GM23248 (cell line): ENCODE measurements at regions not wholly inside any gene's neighbourhood (a gene's known extent, or its start where the extent isn't known, plus 50 kb on each side); places are given as distances from the start of the nearest gene placed in this dataset.

Experiments used
- DNase-seq: peaks from one replicate; pipeline ENCODE4 v3.0.0-alpha.2; 2015
- H2AFZ ChIP-seq: fragments of 200-600 bp; sonication (generic); 2 replicates; pipeline ENCODE4 v1.6.1; 2016; ENCODE audit warnings: antibody characterized with exemption
- H3F3A ChIP-seq: fragments of 200-600 bp; sonication (generic); 2 replicates; pipeline ENCODE4 v1.6.1; 2016; ENCODE audit warnings: mild to moderate bottlenecking, antibody characterized with exemption, mixed run types; ENCODE audit not compliant: insufficient read depth
- H3K27ac ChIP-seq: fragments of 200-600 bp; sonication (generic); 2 replicates; pipeline ENCODE4 v1.5.1; 2016; ENCODE audit warnings: mild to moderate bottlenecking
- H3K27me3 ChIP-seq: fragments of 200-600 bp; sonication (generic); replicated peaks from 2 replicates; pipeline ENCODE4 v1.6.1; 2016; ENCODE audit warnings: mild to moderate bottlenecking; ENCODE audit not compliant: insufficient read depth
- H3K36me3 ChIP-seq: fragments of 200-600 bp; sonication (generic); 2 replicates; pipeline ENCODE4 v1.6.1; 2016; ENCODE audit warnings: low read depth, mild to moderate bottlenecking
- H3K4me1 ChIP-seq: fragments of 200-600 bp; sonication (generic); 2 replicates; pipeline ENCODE4 v1.6.1; 2016; ENCODE audit warnings: mild to moderate bottlenecking; ENCODE audit not compliant: insufficient read depth
- H3K4me2 ChIP-seq: fragments of 200-600 bp; sonication (generic); one replicate; pipeline ENCODE4 v1.6.1; 2016; ENCODE audit warnings: mild to moderate bottlenecking; ENCODE audit not compliant: unreplicated experiment
- H3K4me3 ChIP-seq: fragments of 200-600 bp; sonication (generic); 2 replicates; pipeline ENCODE4 v1.5.1; 2016; ENCODE audit warnings: mild to moderate bottlenecking
- H3K79me2 ChIP-seq: fragments of 200-600 bp; sonication (generic); 2 replicates; pipeline ENCODE4 v1.6.1; 2016; ENCODE audit warnings: mild to moderate bottlenecking; ENCODE audit not compliant: insufficient read depth
- H3K9ac ChIP-seq: fragments of 200-600 bp; sonication (generic); 2 replicates; pipeline ENCODE4 v1.6.1; 2016; ENCODE audit warnings: mild to moderate bottlenecking
- H3K9me2 ChIP-seq: fragments of 200-600 bp; sonication (generic); 2 replicates; pipeline ENCODE4 v1.6.1; 2016; ENCODE audit warnings: mixed run types, mild to moderate bottlenecking, moderate library complexity; ENCODE audit not compliant: insufficient read depth
- H3K9me3 ChIP-seq: fragments of 200-600 bp; sonication (generic); one replicate; pipeline ENCODE4 v1.6.1; 2017; ENCODE audit warnings: low read depth
- H4K20me1 ChIP-seq: fragments of 200-600 bp; sonication (generic); 2 replicates; pipeline ENCODE4 v1.6.0; 2016; ENCODE audit not compliant: insufficient read depth
- EZH2 ChIP-seq: fragments of 200-600 bp; sonication (generic); IDR thresholded peaks from 2 replicates; pipeline ENCODE4 v1.6.1; 2018; ENCODE audit warnings: antibody characterized with exemption, mild to moderate bottlenecking; ENCODE audit not compliant: insufficient read depth, poor library complexity, severe bottlenecking
- EZH2phosphoT487 ChIP-seq: fragments of 200-600 bp; sonication (generic); IDR thresholded peaks from 2 replicates; pipeline ENCODE4 v1.6.1; 2018; ENCODE audit warnings: antibody characterized with exemption, moderate library complexity, mild to moderate bottlenecking, low read depth; ENCODE audit not compliant: insufficient read depth
- WGBS, 2 experiments: methylation state at CpG; one replicate each; pipeline ENCODE4 v1.1.6; 2015 to 2017; ENCODE audit warnings: low lambda C conversion rate in 2 of 2, low coverage in 1 of 2; ENCODE audit errors: missing lambda C conversion rate in 2 of 2; 5-methylcytosine and 5-hydroxymethylcytosine counted together
- in situ Hi-C: fragments of 300-500 bp; cut with MboI; formaldehyde crosslinking; loops from 2 replicates; pipeline ENCODE4 v1.15.0; 2020

DNA sequence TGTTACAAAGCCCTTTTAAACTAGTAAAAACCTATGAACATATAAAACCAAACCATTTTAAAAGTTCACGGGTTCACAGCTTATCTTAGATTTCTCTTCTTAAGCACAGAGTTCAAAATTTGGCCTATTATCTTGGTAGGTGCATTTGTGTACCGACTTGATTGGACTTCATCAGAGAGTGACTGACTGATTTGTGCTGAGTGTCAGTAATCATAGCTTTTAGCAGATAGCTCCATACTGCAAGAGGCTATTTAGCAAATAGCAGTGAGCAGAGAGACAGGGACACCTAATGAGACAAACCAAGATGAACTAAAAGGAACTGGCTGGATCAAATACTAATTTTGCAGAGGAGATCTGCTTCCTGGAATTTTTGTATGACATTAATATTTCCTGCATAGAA is 274.5 kb downstream of the PRR16 start:
- no peak overlapping the region for H3K9ac ChIP-seq
- DNase-seq: no peak
- no peaks in the 10 kb centered on the region for H3K4me1 ChIP-seq
- H4K20me1 ChIP-seq: no peaks in the 10 kb centered on the region
- H3K27ac ChIP-seq: no peak overlapping the region
- in situ Hi-C loops: no loop called here
- H3K4me2 ChIP-seq: no peak overlapping the region
- 90 to 96% methylated on average over 2 of the region's 2 CpGs for WGBS, 2 experiments
- no peaks in the 10 kb centered on the region for H3K79me2 ChIP-seq
- H3K27me3 ChIP-seq: no peaks in the 10 kb centered on the region
- no peaks in the 10 kb centered on the region for H3K36me3 ChIP-seq
- H3K4me3 ChIP-seq: no peak overlapping the region
- H2AFZ ChIP-seq: no peak overlapping the region
- no peaks in the 10 kb centered on the region for H3K9me3 ChIP-seq
- H3F3A ChIP-seq: no peaks in the 10 kb centered on the region
- no peaks in the 10 kb centered on the region for H3K9me2 ChIP-seq
- no peak for TF ChIP-seq EZH2phosphoT487
- TF ChIP-seq EZH2: no peak

DNA sequence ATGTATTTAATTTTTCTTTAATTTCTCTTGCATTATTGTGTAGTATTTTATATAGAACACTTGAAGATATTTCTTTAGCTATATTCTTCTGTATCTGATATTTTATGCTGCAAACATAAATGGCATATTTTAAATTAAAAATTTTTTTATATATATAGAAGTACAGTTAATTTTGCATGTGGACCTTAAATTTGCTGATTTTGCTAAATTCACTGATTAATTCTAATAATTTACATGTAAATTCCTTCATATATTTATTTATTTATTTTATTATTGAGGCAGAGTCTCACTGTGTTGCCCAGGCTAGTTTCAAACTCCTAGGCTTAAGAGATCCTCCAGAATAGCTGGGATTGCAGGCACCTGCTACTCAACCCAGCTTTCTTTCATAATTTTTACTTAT is 276.9 kb downstream of the PRR16 start:
- no peak overlapping the region for H3K27ac ChIP-seq
- in situ Hi-C loops: no loop called here
- no peak overlapping the region for H3K4me3 ChIP-seq
- no peak overlapping the region for H2AFZ ChIP-seq
- H3K79me2 ChIP-seq: no peaks in the 10 kb centered on the region
- no peaks in the 10 kb centered on the region for H3K27me3 ChIP-seq
- H3K36me3 ChIP-seq: no peaks in the 10 kb centered on the region
- no peak overlapping the region for H3K9ac ChIP-seq
- H3K9me2 ChIP-seq: no peaks in the 10 kb centered on the region
- H3F3A ChIP-seq: no peaks in the 10 kb centered on the region
- no peak for TF ChIP-seq EZH2
- no peak for TF ChIP-seq EZH2phosphoT487
- H3K4me1 ChIP-seq: no peaks in the 10 kb centered on the region
- no peak for DNase-seq
- H3K4me2 ChIP-seq: no peak overlapping the region
- no peaks in the 10 kb centered on the region for H3K9me3 ChIP-seq
- H4K20me1 ChIP-seq: no peaks in the 10 kb centered on the region

DNA sequence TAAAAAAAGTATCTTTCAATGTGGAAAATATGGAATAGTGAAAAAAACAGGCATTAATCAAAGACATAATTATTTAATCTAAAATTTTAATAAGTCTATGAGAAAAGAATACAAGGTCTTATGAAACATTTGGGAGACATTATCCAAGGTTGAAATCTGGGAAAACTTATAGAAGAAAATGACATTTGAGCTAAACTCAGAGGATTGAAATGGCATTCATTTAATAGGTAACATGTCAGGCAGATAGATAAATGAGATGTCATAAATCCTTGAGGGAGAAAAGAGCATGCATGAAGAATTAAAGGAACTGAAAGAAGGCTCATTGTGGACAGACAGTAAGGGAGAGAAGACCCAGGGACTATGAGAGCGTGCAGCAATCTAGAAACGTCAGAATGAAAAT is 284.4 kb downstream of the PRR16 start:
- TF ChIP-seq EZH2phosphoT487 (no peak), EZH2 (no peak)
- 91 to 92% methylated on average over 2 of the region's 2 CpGs for WGBS, 2 experiments

DNA sequence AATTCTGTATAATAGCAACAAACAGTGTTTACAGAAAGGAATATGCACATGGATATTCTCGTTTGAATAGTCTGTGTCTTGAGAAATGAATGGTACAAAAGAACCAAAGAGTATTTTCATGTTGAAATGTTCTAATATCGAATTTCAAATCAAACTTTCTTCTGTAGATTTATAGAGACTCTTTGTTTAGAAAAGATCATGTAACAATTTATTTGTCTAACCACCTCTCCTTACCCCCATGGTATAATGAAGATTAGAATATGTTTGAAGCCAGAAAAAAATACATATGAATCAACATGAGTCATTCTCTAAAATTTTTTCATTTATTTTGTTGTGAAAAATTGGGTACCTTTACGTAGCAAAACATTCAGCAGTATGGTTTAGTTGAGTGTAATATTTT is 285.6 kb downstream of the PRR16 start:
- H3K36me3 ChIP-seq: no peaks in the 10 kb centered on the region
- H3F3A ChIP-seq: no peaks in the 10 kb centered on the region
- DNase-seq: no peak
- 89 to 92% methylated on average over 3 of the region's 3 CpGs for WGBS, 2 experiments
- H3K27me3 ChIP-seq: no peaks in the 10 kb centered on the region
- H3K4me1 ChIP-seq: no peaks in the 10 kb centered on the region
- no peaks in the 10 kb centered on the region for H3K9me3 ChIP-seq
- no peak overlapping the region for H3K4me3 ChIP-seq
- H3K9me2 ChIP-seq: no peaks in the 10 kb centered on the region
- in situ Hi-C loops: no loop called here
- H3K79me2 ChIP-seq: no peaks in the 10 kb centered on the region
- H3K4me2 ChIP-seq: no peak overlapping the region
- no peak overlapping the region for H3K9ac ChIP-seq
- H4K20me1 ChIP-seq: no peaks in the 10 kb centered on the region
- H2AFZ ChIP-seq: no peak overlapping the region
- TF ChIP-seq EZH2phosphoT487 (no peak), EZH2 (no peak)
- no peak overlapping the region for H3K27ac ChIP-seq

More for the DNA sequence above, 284.4 kb downstream of the PRR16 start:
- no peak overlapping the region for H3K9ac ChIP-seq
- no peak overlapping the region for H3K4me2 ChIP-seq
- no peak for DNase-seq
- no peak overlapping the region for H3K27ac ChIP-seq
- in situ Hi-C loops: no loop called here
- H3K4me3 ChIP-seq: no peak overlapping the region
- H3F3A ChIP-seq: no peaks in the 10 kb centered on the region
- H2AFZ ChIP-seq: no peak overlapping the region
- H3K27me3 ChIP-seq: no peaks in the 10 kb centered on the region
- H3K9me3 ChIP-seq: no peaks in the 10 kb centered on the region
- H4K20me1 ChIP-seq: no peaks in the 10 kb centered on the region
- H3K9me2 ChIP-seq: no peaks in the 10 kb centered on the region
- no peaks in the 10 kb centered on the region for H3K36me3 ChIP-seq
- no peaks in the 10 kb centered on the region for H3K79me2 ChIP-seq
- H3K4me1 ChIP-seq: no peaks in the 10 kb centered on the region

DNA sequence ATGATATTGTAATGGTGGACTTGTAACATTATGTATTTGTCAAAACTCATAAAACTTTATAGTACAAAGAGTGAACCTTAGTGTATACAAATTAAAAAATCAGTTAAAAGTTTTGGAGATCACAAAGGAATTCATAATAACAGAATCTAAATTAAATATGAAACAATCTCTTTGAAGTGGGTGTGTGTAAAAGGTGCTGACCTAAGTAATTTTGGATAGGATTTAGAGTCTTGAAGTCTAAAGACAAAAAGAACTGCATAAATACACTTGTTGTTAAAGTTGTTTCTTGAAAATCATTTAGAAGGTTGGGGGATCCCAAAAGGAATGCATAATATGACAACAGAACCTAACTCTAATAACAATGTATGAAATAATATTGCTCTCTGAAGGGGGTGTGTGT is 295.5 kb downstream of the PRR16 start:
- no peaks in the 10 kb centered on the region for H4K20me1 ChIP-seq
- H3K9me3 ChIP-seq: no peaks in the 10 kb centered on the region
- no peak for DNase-seq
- no peak overlapping the region for H2AFZ ChIP-seq
- peaks cover under 1% of the 10 kb centered on the region for H3K4me1 ChIP-seq
- H3K36me3 ChIP-seq: no peaks in the 10 kb centered on the region
- no peaks in the 10 kb centered on the region for H3F3A ChIP-seq
- no peak overlapping the region for H3K9ac ChIP-seq
- H3K79me2 ChIP-seq: no peaks in the 10 kb centered on the region
- no peak overlapping the region for H3K27ac ChIP-seq
- H3K27me3 ChIP-seq: no peaks in the 10 kb centered on the region
- no peak overlapping the region for H3K4me2 ChIP-seq
- no peaks in the 10 kb centered on the region for H3K9me2 ChIP-seq
- H3K4me3 ChIP-seq: no peak overlapping the region
- TF ChIP-seq EZH2phosphoT487 (no peak), EZH2 (no peak)
- in situ Hi-C loops: no loop called here
